ENCODE measurements at regions not wholly inside any gene's neighbourhood (a gene's known extent, or its start where the extent isn't known, plus 50 kb on each side); places are given as distances from the start of the nearest gene placed in this dataset.

DNA sequence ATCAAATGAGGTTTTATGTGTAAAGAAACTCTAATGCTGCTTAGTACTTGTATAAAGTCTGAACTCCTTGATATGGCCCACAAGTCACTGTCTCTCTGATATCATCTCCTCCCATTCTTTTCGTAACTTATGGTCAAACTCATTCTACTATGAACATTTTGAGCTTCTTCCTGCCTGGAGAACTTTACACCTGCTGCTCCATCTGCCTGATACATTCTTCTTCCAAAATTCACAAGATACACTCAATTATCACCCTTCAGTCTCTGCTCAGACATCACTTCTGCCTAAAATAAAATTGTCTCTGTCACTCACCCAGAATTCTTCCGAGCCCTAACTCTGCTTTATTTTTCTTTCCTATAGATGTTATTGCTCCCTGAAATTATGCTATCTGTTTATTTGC is 192.8 kb upstream of the LYPLAL1 start:
- TF ChIP-seq EZH2 (IDR thresholded peaks at IDR 0.05; ENCODE audit: low read length, missing control alignments) (no peak), CTCF (conservative IDR thresholded peaks at IDR 0.05 in 1 of 2, IDR thresholded peaks at IDR 0.05 in 1 of 2; ENCODE audit: low read depth in 1 of 2, low read length in 2 of 2) (no peak)
